Activated B cell treated with CpG ODN at 0.5 μM for 24 hours (primary cell): ENCODE measurements at regions not wholly inside any gene's neighbourhood (a gene's known extent, or its start where the extent isn't known, plus 50 kb on each side); places are given as distances from the start of the nearest gene placed in this dataset.

Source experiments
- ATAC-seq: fragments of 200-7000 bp; cut with Tn5 transposase; one replicate; pipeline ENCODE4 v1.10.0; 2021; ENCODE audit warnings: low read depth, mild to moderate bottlenecking, moderate library complexity
- CTCF ChIA-PET: fragments of 350-600 bp; sonication (Branson Sonifier 250); formaldehyde crosslinking; loops from one replicate; lab custom pipeline; 2021; ENCODE audit warnings: antibody characterized with exemption; lab: Charles Lee
- POLR2A ChIA-PET: fragments of 350-600 bp; sonication (Branson Sonifier 250); formaldehyde crosslinking; loops from one replicate; lab custom pipeline; 2021; ENCODE audit warnings: antibody characterized with exemption; lab: Charles Lee
- DNase-seq: peaks from one replicate; pipeline ENCODE4 v3.0.0; 2022
- H3K27ac Mint-ChIP-seq: one replicate; pipeline ENCODE4 v1.8.0; 2020; ENCODE audit warnings: mixed read lengths
- H3K27me3 Mint-ChIP-seq: one replicate; pipeline ENCODE4 v1.8.0; 2021; ENCODE audit warnings: mixed read lengths
- H3K36me3 Mint-ChIP-seq: one replicate; pipeline ENCODE4 v1.8.0; 2021; ENCODE audit warnings: low read depth, mixed read lengths
- H3K4me1 Mint-ChIP-seq: one replicate; pipeline ENCODE4 v1.8.0; 2021; ENCODE audit warnings: mixed read lengths
- H3K4me3 Mint-ChIP-seq: one replicate; pipeline ENCODE4 v1.8.0; 2020; ENCODE audit warnings: mild to moderate bottlenecking, mixed read lengths
- H3K9me3 Mint-ChIP-seq: one replicate; pipeline ENCODE4 v1.8.0; 2020; ENCODE audit warnings: mixed read lengths
- CTCF ChIP-seq: fragments of 200-600 bp; IDR thresholded peaks from one replicate; pipeline ENCODE4 v1.8.0; 2022; ENCODE audit warnings: antibody characterized with exemption, mild to moderate bottlenecking
- intact Hi-C: fragments of 100-400 bp; cut with micrococcal nuclease; formaldehyde crosslinking; loops from one replicate; pipeline ENCODE4 v1.15.1; 2024

- DNase-seq (no peak), ATAC-seq (no peak)
- POLR2A ChIA-PET, result no interaction called here
- H3K36me3 Mint-ChIP-seq, result no peaks in the 10 kb centered on the region
- no peaks in the 10 kb centered on the region for H3K4me1 Mint-ChIP-seq
- no peak for TF ChIP-seq CTCF
- no peaks in the 10 kb centered on the region for H3K27me3 Mint-ChIP-seq
- peaks cover 2% of the 10 kb centered on the region for H3K9me3 Mint-ChIP-seq
- intact Hi-C loops, result no loop called here
- H3K27ac Mint-ChIP-seq, result no peak overlapping the region
- H3K4me3 Mint-ChIP-seq, result no peak overlapping the region
- CTCF ChIA-PET, result no interaction called here
Measured at GRCh38 chr1:218872026-218872425, 301.7 kb upstream of the LYPLAL1 start.

DNA sequence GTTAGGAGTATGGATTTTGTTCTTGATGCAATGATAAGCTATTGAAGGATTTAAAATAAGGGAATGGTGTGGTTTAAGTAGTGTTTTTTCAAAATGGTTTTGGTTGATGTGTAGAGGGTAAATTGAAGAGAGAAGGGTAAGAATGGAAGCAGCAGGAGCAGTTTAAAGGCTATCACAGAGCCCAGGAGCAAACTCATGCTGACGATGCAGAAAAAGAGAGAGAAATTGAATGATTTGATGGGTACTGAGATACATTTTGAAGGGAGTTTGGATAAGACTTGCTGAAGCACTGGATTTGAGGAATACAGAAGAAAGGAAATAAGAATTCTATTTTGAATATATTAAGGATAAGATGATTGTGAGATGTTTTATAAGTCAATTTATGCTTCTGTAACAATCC is 300.8 kb upstream of the LYPLAL1 start:
- intact Hi-C loops, result no loop called here
- no peaks in the 10 kb centered on the region for H3K36me3 Mint-ChIP-seq
- H3K27ac Mint-ChIP-seq, result no peak overlapping the region
- ChIA-PET CTCF (no interaction called here), POLR2A (no interaction called here)
- ATAC-seq, result no peak
- no peaks in the 10 kb centered on the region for H3K4me1 Mint-ChIP-seq
- no peaks in the 10 kb centered on the region for H3K27me3 Mint-ChIP-seq
- peaks cover 2% of the 10 kb centered on the region for H3K9me3 Mint-ChIP-seq
- H3K4me3 Mint-ChIP-seq, result no peak overlapping the region
- no peak for DNase-seq
- no peak for TF ChIP-seq CTCF

DNA sequence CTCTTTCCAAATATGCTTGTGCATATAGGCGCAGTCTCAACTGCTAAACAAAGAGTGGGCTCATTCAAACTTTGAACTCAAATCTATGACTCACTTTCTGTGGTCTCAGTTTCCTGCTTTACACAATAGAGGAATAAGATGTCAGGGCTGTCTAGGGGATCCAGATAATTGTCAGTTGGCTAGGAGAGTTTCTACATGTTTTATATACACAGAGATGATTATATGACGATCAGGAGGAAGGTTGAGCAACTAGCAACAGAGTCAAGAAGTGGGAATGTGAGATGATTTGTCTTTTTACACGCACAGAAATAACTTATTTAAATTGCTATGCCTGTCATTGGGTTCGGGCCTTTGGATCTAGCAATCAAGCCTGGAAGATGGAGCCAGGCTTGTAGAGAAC is 299.4 kb upstream of the LYPLAL1 start:
- H3K4me1 Mint-ChIP-seq, result no peaks in the 10 kb centered on the region
- ChIA-PET POLR2A (no interaction called here), CTCF (no interaction called here)
- intact Hi-C loops, result no loop called here
- no peaks in the 10 kb centered on the region for H3K27me3 Mint-ChIP-seq
- TF ChIP-seq CTCF, result no peak
- no peak overlapping the region for H3K4me3 Mint-ChIP-seq
- no peaks in the 10 kb centered on the region for H3K36me3 Mint-ChIP-seq
- peaks cover under 1% of the 10 kb centered on the region for H3K9me3 Mint-ChIP-seq
- no peak overlapping the region for H3K27ac Mint-ChIP-seq
- DNase-seq (no peak), ATAC-seq (no peak)

- ChIA-PET CTCF (no interaction called here), POLR2A (no interaction called here)
- no peak for TF ChIP-seq CTCF
- DNase-seq, result no peak
- Mint-ChIP-seq H3K27ac (no peak overlapping the region), H3K36me3 (no peaks in the 10 kb centered on the region), H3K27me3 (no peaks in the 10 kb centered on the region), H3K4me1 (no peaks in the 10 kb centered on the region), H3K9me3 (no peaks in the 10 kb centered on the region), H3K4me3 (no peak overlapping the region)
- no peak for ATAC-seq
- intact Hi-C loops, result no loop called here
Measured at GRCh38 chr1:218874801-218875400, 298.8 kb upstream of the LYPLAL1 start.

- ATAC-seq (no peak), DNase-seq (no peak)
- H3K36me3 Mint-ChIP-seq, result no peaks in the 10 kb centered on the region
- intact Hi-C loops, result no loop called here
- POLR2A ChIA-PET, result no interaction called here
- no peak overlapping the region for H3K27ac Mint-ChIP-seq
- no peak for TF ChIP-seq CTCF
- no peaks in the 10 kb centered on the region for H3K4me1 Mint-ChIP-seq
- H3K4me3 Mint-ChIP-seq, result no peak overlapping the region
- H3K27me3 Mint-ChIP-seq, result no peaks in the 10 kb centered on the region
- peaks cover 3% of the 10 kb centered on the region for H3K9me3 Mint-ChIP-seq
- CTCF ChIA-PET, result no interaction called here
Measured at GRCh38 chr1:218878369-218878768, 295.3 kb upstream of the LYPLAL1 start.
